Adrenal gland (tissue), 5 donors: ENCODE measurements at regions not wholly inside any gene's neighbourhood (a gene's known extent, or its start where the extent isn't known, plus 50 kb on each side); places are given as distances from the start of the nearest gene placed in this dataset.
"Not testable (repeated sequence)": the region's sequence is repeated elsewhere in the genome, so short reads cannot be mapped to it uniquely, and the experiment has no call there.

Experiments
- CTCF ChIP-seq, 6 experiments: fragments of 450-650 bp in 4 of 6; fragments of 200-600 bp in 2 of 6; sonication (generic) in 1 of 6; IDR thresholded peaks; 1 replicate in 5 of 6; 2 replicates in 1 of 6; pipeline versions ENCODE4 v1.5.1 to v1.8.0; 2016 to 2021; ENCODE audit warnings: antibody characterized with exemption in 6 of 6, mild to moderate bottlenecking in 2 of 6, moderate library complexity in 1 of 6
- POLR2A ChIP-seq, 2 donors: fragments of 450-650 bp; IDR thresholded peaks; one replicate each; pipeline ENCODE4 v1.6.1; 2017; ENCODE audit warnings: antibody characterized with exemption in 2 of 2, mild to moderate bottlenecking in 2 of 2, moderate library complexity in 1 of 2
- donor health status: DM: no; HTN: no; CAD: no.

GRCh38 chr1:199843096-199843495 lies 184.4 kb upstream of the NR5A2 start:
- TF ChIP-seq CTCF, POLR2A (IDR thresholded peaks at IDR 0.05): not testable (repeated sequence)
